Cardiac fibroblast (primary cell): ENCODE measurements at regions not wholly inside any gene's neighbourhood (a gene's known extent, or its start where the extent isn't known, plus 50 kb on each side); places are given as distances from the start of the nearest gene placed in this dataset.
A peak's percentile ranks its signal among the peaks of the same experiment; 100 is the strongest.

Experiments
- DNase-seq, 2 donors: peaks; one replicate each; pipeline versions ENCODE4 v3.0.0 to v3.0.0-alpha.2; 2010; ENCODE audit warnings: low read depth in 2 of 2
- H3K4me3 ChIP-seq, 2 donors: replicated peaks in 1 of 2; 1 replicate in 1 of 2; 2 replicates in 1 of 2; pipeline ENCODE4 v1.5.1; 2011; ENCODE audit warnings: low read depth in 2 of 2, low read length in 2 of 2, mild to moderate bottlenecking in 2 of 2, moderate library complexity in 1 of 2
- CTCF ChIP-seq: IDR thresholded peaks from one replicate; pipeline ENCODE4 v1.5.1; 2011; ENCODE audit warnings: low read depth, mild to moderate bottlenecking, low read length, inconsistent platforms

GRCh38 chr5:23372177-23372576, 135.2 kb upstream of the PRDM9 start:
- no peak overlapping the region for H3K4me3 ChIP-seq
- no peak for DNase-seq
- TF ChIP-seq CTCF: no peak

DNA sequence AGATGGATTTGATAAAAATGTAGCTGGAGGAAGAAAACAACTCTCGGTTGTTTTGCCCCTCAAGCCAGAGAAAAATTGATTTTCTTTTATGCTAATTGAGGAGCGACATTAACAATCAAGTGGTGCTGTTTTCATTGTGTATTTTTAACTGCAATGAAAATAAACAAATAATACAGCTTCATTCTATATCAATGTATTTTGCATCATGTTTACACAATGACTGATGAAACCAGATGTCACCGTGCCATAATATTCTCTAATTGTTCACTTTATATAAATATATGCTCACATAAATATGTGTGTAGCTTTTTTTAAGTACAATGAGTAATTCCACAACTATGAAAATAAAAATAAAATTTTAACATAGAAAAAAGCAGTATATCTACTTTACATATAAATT, 139.0 kb upstream of the PRDM9 start:
- no peak for TF ChIP-seq CTCF
- no peak for DNase-seq
- no peak overlapping the region for H3K4me3 ChIP-seq

DNA sequence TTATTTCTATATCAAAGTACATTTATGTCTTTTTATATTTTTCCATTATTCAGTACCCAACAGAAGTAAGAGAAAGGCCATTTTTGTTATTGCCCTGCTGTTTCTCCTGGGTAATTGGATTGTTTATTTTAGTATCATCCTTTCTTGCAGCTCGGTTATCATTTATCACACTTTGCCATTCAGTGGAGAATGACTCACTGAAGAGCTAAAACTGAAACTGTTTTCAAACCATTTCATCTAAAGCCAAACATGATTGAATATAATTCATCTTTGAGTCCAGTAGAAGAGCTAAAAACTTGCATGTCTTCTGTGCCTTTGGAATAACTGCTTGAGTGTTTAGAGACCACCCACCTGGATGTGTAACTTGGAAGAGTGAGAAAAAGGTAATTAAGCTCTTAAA, 139.5 kb upstream of the PRDM9 start:
- no peak for DNase-seq
- no peak overlapping the region for H3K4me3 ChIP-seq
- TF ChIP-seq CTCF: no peak

DNA sequence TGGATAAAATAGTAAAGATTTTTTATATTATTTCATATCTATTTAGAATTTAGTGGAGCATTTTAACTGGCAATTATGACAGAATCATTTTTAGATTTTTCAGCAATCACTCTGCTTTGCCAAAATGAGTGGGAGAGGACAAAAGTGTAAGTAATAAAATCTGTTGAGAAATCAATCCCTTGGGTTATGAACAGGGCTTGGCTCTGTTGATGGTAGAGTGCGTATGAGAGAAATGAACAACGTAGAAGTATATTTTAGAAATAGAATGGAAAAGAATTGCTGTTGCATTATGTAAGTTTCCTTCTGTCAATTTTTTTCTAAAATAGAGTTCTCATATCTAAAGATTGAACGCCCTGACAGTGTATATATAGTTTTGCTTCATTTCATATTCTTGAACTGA, 154.1 kb upstream of the PRDM9 start:
- no peak overlapping the region for H3K4me3 ChIP-seq
- TF ChIP-seq CTCF: no peak
- no peak for DNase-seq

- no peak overlapping the region for H3K4me3 ChIP-seq
- no peak for TF ChIP-seq CTCF
- DNase-seq: peak; percentile 21 to 51
Observed at GRCh38 chr5:23352446-23352845, 155.0 kb upstream of the PRDM9 start.

DNA sequence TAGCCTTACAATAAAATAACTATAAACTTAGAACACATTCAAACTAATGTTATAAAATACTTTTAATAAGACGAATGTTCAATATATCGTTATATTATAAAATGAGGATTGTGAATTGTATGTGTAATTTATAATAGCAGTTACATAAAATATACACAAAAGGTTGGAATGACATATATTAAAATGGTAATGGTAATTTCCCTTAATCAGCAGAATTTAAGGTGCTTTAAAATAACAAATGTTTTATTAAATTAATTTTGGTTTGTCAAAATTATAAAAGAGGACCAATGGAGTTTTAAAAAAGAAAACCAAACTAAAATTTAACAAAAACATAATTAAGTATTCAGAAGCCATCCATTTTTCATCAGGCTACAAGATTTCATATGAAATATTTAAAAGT, 164.3 kb upstream of the PRDM9 start:
- H3K4me3 ChIP-seq: no peak overlapping the region
- TF ChIP-seq CTCF: no peak
- DNase-seq: no peak

GRCh38 chr5:23332650-23333251, 174.7 kb upstream of the PRDM9 start:
- H3K4me3 ChIP-seq: no peak overlapping the region
- TF ChIP-seq CTCF: peak; percentile 27
- DNase-seq: peak; percentile 29 to 46
